HEK293T (cell line): ENCODE measurements at regions not wholly inside any gene's neighbourhood (a gene's known extent, or its start where the extent isn't known, plus 50 kb on each side); places are given as distances from the start of the nearest gene placed in this dataset.

Experiments used
- BHLHE40 ChIP-seq: fragments of 450-650 bp; IDR thresholded peaks from 2 replicates; pipeline ENCODE4 v1.6.1; 2016; ENCODE audit warnings: mild to moderate bottlenecking, moderate library complexity, borderline replicate concordance
- CTBP1 ChIP-seq: fragments of 450-650 bp; IDR thresholded peaks from 2 replicates; pipeline ENCODE4 v1.6.1; 2016; ENCODE audit warnings: borderline replicate concordance
- ELF4 ChIP-seq: fragments of 450-650 bp; IDR thresholded peaks from 2 replicates; pipeline ENCODE4 v1.6.1; 2017; ENCODE audit warnings: antibody characterized with exemption
- FOXA1 ChIP-seq: fragments of 450-650 bp; IDR thresholded peaks from 2 replicates; pipeline ENCODE4 v1.6.1; 2016; ENCODE audit warnings: mild to moderate bottlenecking
- FOXK2 ChIP-seq: fragments of 450-650 bp; IDR thresholded peaks from 2 replicates; pipeline ENCODE4 v1.6.1; 2016; ENCODE audit warnings: mild to moderate bottlenecking
- FOXM1 ChIP-seq: fragments of 450-650 bp; IDR thresholded peaks from 2 replicates; pipeline ENCODE4 v1.6.1; 2017; ENCODE audit warnings: mild to moderate bottlenecking, borderline replicate concordance
- HDGF ChIP-seq: fragments of 450-650 bp; IDR thresholded peaks from 2 replicates; pipeline ENCODE4 v1.6.1; 2017; ENCODE audit warnings: antibody characterized with exemption, borderline replicate concordance
- L3MBTL2 ChIP-seq: fragments of 450-650 bp; conservative IDR thresholded peaks from 2 replicates; pipeline ENCODE4 v1.6.1; 2016; ENCODE audit warnings: mild to moderate bottlenecking
- LEF1 ChIP-seq: fragments of 450-650 bp; IDR thresholded peaks from 2 replicates; pipeline ENCODE4 v1.6.1; 2017; ENCODE audit warnings: mild to moderate bottlenecking, borderline replicate concordance
- NFRKB ChIP-seq: fragments of 450-650 bp; IDR thresholded peaks from 2 replicates; pipeline ENCODE4 v1.6.1; 2016; ENCODE audit warnings: mild to moderate bottlenecking, moderate library complexity
- PKNOX1 ChIP-seq: fragments of 450-650 bp; IDR thresholded peaks from 2 replicates; pipeline ENCODE4 v1.6.1; 2016
- SP1 ChIP-seq: fragments of 450-650 bp; IDR thresholded peaks from 2 replicates; pipeline ENCODE4 v1.6.1; 2017
- SUZ12 ChIP-seq: fragments of 450-650 bp; IDR thresholded peaks from 2 replicates; pipeline ENCODE4 v1.6.1; 2016; ENCODE audit warnings: mild to moderate bottlenecking
- ZNF384 ChIP-seq: fragments of 450-650 bp; IDR thresholded peaks from 2 replicates; pipeline ENCODE4 v1.6.1; 2016

GRCh38 chr4:126451237-126451873 is 1136.6 kb downstream of the FAT4 start:
- TF ChIP-seq FOXK2 (no peak), SUZ12 (no peak), ELF4 (no peak), SP1 (no peak), FOXM1 (no peak), ZNF384 (no peak), BHLHE40 (no peak), HDGF (no peak), PKNOX1 (no peak), CTBP1 (no peak), L3MBTL2 (no peak), LEF1 (no peak), FOXA1 (no peak), NFRKB (no peak)
